PC-3 (cell line): ENCODE measurements at regions not wholly inside any gene's neighbourhood (a gene's known extent, or its start where the extent isn't known, plus 50 kb on each side); places are given as distances from the start of the nearest gene placed in this dataset.

Experiments
- ATAC-seq: fragments of 200-7000 bp; cut with Tn5 transposase; 2 replicates; pipeline ENCODE4 v1.9.1; 2020; ENCODE audit warnings: mild to moderate bottlenecking, moderate library complexity
- BruUV-seq: library from RNA; stranded (reverse); fragments of 400-500 nt; replicated peaks from 2 replicates; lab custom pipeline; 2021; lab: Mats Ljungman, UMichigan
- CTCF ChIA-PET: fragments of 300-600 bp; sonication (Branson Sonifier 250); formaldehyde crosslinking; loops from one replicate; lab custom pipeline; 2022; ENCODE audit warnings: antibody characterized with exemption; lab: Charles Lee
- POLR2A ChIA-PET: fragments of 300-600 bp; sonication (Branson Sonifier 250); formaldehyde crosslinking; loops from one replicate; lab custom pipeline; 2022; ENCODE audit warnings: antibody characterized with exemption; ENCODE audit not compliant: unreplicated experiment; lab: Charles Lee
- DNase-seq: peaks from one replicate; pipeline ENCODE4 v3.0.0-alpha.2; 2015
- H2AFZ ChIP-seq: fragments of 300-600 bp; sonication (generic); 2 replicates; pipeline ENCODE4 v1.6.0; 2016; ENCODE audit warnings: antibody characterized with exemption, low read length
- H3F3A ChIP-seq: fragments of 300-600 bp; sonication (generic); one replicate; pipeline ENCODE4 v1.6.0; 2017; ENCODE audit warnings: antibody characterized with exemption, low read length, control low read depth, mild to moderate bottlenecking; ENCODE audit not compliant: unreplicated experiment
- H3K27ac ChIP-seq: fragments of 300-600 bp; sonication (generic); 2 replicates; pipeline ENCODE4 v1.5.1; 2016; ENCODE audit warnings: mild to moderate bottlenecking, low read length
- H3K27me3 ChIP-seq: fragments of 300-600 bp; sonication (generic); 2 replicates; pipeline ENCODE4 v1.6.1; 2016; ENCODE audit warnings: low read length, mixed read lengths
- H3K36me3 ChIP-seq: fragments of 300-600 bp; sonication (generic); 2 replicates; pipeline ENCODE4 v1.6.1; 2016; ENCODE audit warnings: low read depth, mixed run types, low read length, mixed read lengths
- H3K4me1 ChIP-seq: fragments of 300-600 bp; sonication (generic); 2 replicates; pipeline ENCODE4 v1.5.1; 2016; ENCODE audit warnings: low read length; ENCODE audit not compliant: insufficient read depth
- H3K4me2 ChIP-seq: fragments of 300-600 bp; sonication (generic); 2 replicates; pipeline ENCODE4 v1.6.0; 2016; ENCODE audit warnings: low read length
- H3K4me3 ChIP-seq: fragments of 300-600 bp; sonication (generic); 2 replicates; pipeline ENCODE4 v1.5.1; 2016; ENCODE audit warnings: mild to moderate bottlenecking, low read length, mixed read lengths
- H3K79me2 ChIP-seq: fragments of 300-600 bp; sonication (generic); 2 replicates; pipeline ENCODE4 v1.6.1; 2017; ENCODE audit warnings: low read length, mixed read lengths
- H3K9ac ChIP-seq: fragments of 300-600 bp; sonication (generic); 2 replicates; pipeline ENCODE4 v1.6.0; 2016; ENCODE audit warnings: mild to moderate bottlenecking, low read length
- H3K9me2 ChIP-seq: fragments of 300-600 bp; sonication (generic); replicated peaks from 2 replicates; pipeline ENCODE4 v1.6.1; 2016; ENCODE audit warnings: mixed run types, low read length, mixed read lengths
- H3K9me3 ChIP-seq: fragments of 300-600 bp; sonication (generic); 2 replicates; pipeline ENCODE4 v1.6.1; 2016; ENCODE audit warnings: low read length, mixed read lengths
- H4K20me1 ChIP-seq: fragments of 300-600 bp; sonication (generic); 2 replicates; pipeline ENCODE4 v1.6.1; 2016; ENCODE audit warnings: low read length, mixed read lengths
- CTCF ChIP-seq: fragments of 300-600 bp; sonication (generic); conservative IDR thresholded peaks from 2 replicates; pipeline ENCODE4 v1.5.1; 2017; ENCODE audit warnings: antibody characterized with exemption, low read depth, mild to moderate bottlenecking, low read length
- EZH2 ChIP-seq: fragments of 300-600 bp; sonication (generic); IDR thresholded peaks from one replicate; pipeline ENCODE4 v1.6.1; 2017; ENCODE audit warnings: antibody characterized with exemption, mild to moderate bottlenecking, low read length; ENCODE audit not compliant: unreplicated experiment
- EZH2phosphoT487 ChIP-seq: fragments of 300-600 bp; sonication (generic); IDR thresholded peaks from 2 replicates; pipeline ENCODE4 v1.6.1; 2018; ENCODE audit warnings: mild to moderate bottlenecking, antibody characterized with exemption, low read length, borderline replicate concordance
- intact Hi-C: fragments of 100-400 bp; cut with micrococcal nuclease; formaldehyde crosslinking; loops from 2 replicates; pipeline ENCODE4 v1.9.0; 2023

GRCh38 chr6:1190366-1190765 is 121.5 kb upstream of the FOXQ1 start:
- DNase-seq (peak; percentile 58), ATAC-seq (no peak)
- Histone ChIP-seq H3F3A (no peaks in the 10 kb centered on the region), H3K27me3 (peaks cover 52% of the 10 kb centered on the region), H3K36me3 (no peaks in the 10 kb centered on the region), H3K9ac (no peak overlapping the region), H3K79me2 (no peaks in the 10 kb centered on the region), H4K20me1 (no peaks in the 10 kb centered on the region), H3K4me2 (no peak overlapping the region), H3K27ac (no peak overlapping the region), H3K9me2 (no peaks in the 10 kb centered on the region), H2AFZ (no peak overlapping the region), H3K9me3 (no peaks in the 10 kb centered on the region; the same call in 1 of the 2 replicates), H3K4me1 (peaks cover 4% of the 10 kb centered on the region; the same call in 1 of the 2 replicates), H3K4me3 (no peak overlapping the region)
- BruUV-seq = no TSS peak
- TF ChIP-seq EZH2phosphoT487 (no peak), EZH2 (no peak)
- ChIA-PET POLR2A (no interaction called here), CTCF (no interaction called here)
- intact Hi-C loops = no loop called here

GRCh38 chr6:1188199-1188598 is 123.7 kb upstream of the FOXQ1 start:
- no peak overlapping the region for H3K27ac ChIP-seq
- peaks cover 61% of the 10 kb centered on the region for H3K27me3 ChIP-seq
- H3K4me3 ChIP-seq = no peak overlapping the region
- no peak overlapping the region for H3K4me2 ChIP-seq
- no peak overlapping the region for H2AFZ ChIP-seq
- no peaks in the 10 kb centered on the region for H3F3A ChIP-seq
- no peaks in the 10 kb centered on the region for H3K9me2 ChIP-seq
- peaks cover 4% of the 10 kb centered on the region; the same call in 1 of the 2 replicates for H3K4me1 ChIP-seq
- ATAC-seq = no peak
- H3K9me3 ChIP-seq = no peaks in the 10 kb centered on the region
- no peak for DNase-seq
- no peaks in the 10 kb centered on the region for H3K36me3 ChIP-seq
- H4K20me1 ChIP-seq = no peaks in the 10 kb centered on the region
- TF ChIP-seq CTCF (no peak), EZH2phosphoT487 (no peak), EZH2 (no peak)
- no TSS peak for BruUV-seq
- no peaks in the 10 kb centered on the region for H3K79me2 ChIP-seq
- intact Hi-C loops = no loop called here
- POLR2A ChIA-PET = no interaction called here
- CTCF ChIA-PET = no interaction called here
- no peak overlapping the region for H3K9ac ChIP-seq

- DNase-seq (no peak), ATAC-seq (no peak)
- H3K4me2 ChIP-seq = no peak overlapping the region
- no peaks in the 10 kb centered on the region for H3F3A ChIP-seq
- peaks cover 4% of the 10 kb centered on the region; the same call in 1 of the 2 replicates for H3K4me1 ChIP-seq
- H3K9me3 ChIP-seq = no peaks in the 10 kb centered on the region
- CTCF ChIA-PET = no interaction called here
- H3K36me3 ChIP-seq = no peaks in the 10 kb centered on the region
- intact Hi-C loops = no loop called here
- no TSS peak for BruUV-seq
- H2AFZ ChIP-seq = no peak overlapping the region
- no peak for TF ChIP-seq CTCF
- no peak for TF ChIP-seq EZH2
- TF ChIP-seq EZH2phosphoT487 = no peak
- no peak overlapping the region for H3K4me3 ChIP-seq
- no peaks in the 10 kb centered on the region for H4K20me1 ChIP-seq
- no peaks in the 10 kb centered on the region for H3K79me2 ChIP-seq
- H3K9me2 ChIP-seq = no peaks in the 10 kb centered on the region
- no peak overlapping the region for H3K27ac ChIP-seq
- H3K27me3 ChIP-seq = peaks cover 63% of the 10 kb centered on the region
- POLR2A ChIA-PET = no interaction called here
- no peak overlapping the region for H3K9ac ChIP-seq
Observed at GRCh38 chr6:1187293-1188131, 124.4 kb upstream of the FOXQ1 start.
